NCI-H69 (cell line): ENCODE measurements at regions not wholly inside any gene's neighbourhood (a gene's known extent, or its start where the extent isn't known, plus 50 kb on each side); places are given as distances from the start of the nearest gene placed in this dataset.
"Not testable (repeated sequence)": the region's sequence is repeated elsewhere in the genome, so short reads cannot be mapped to it uniquely, and the experiment has no call there.

Experiments used
- DNase-seq: peaks from one replicate; lab custom pipeline; 2025; lab: John Stamatoyannopoulos, UW

DNA sequence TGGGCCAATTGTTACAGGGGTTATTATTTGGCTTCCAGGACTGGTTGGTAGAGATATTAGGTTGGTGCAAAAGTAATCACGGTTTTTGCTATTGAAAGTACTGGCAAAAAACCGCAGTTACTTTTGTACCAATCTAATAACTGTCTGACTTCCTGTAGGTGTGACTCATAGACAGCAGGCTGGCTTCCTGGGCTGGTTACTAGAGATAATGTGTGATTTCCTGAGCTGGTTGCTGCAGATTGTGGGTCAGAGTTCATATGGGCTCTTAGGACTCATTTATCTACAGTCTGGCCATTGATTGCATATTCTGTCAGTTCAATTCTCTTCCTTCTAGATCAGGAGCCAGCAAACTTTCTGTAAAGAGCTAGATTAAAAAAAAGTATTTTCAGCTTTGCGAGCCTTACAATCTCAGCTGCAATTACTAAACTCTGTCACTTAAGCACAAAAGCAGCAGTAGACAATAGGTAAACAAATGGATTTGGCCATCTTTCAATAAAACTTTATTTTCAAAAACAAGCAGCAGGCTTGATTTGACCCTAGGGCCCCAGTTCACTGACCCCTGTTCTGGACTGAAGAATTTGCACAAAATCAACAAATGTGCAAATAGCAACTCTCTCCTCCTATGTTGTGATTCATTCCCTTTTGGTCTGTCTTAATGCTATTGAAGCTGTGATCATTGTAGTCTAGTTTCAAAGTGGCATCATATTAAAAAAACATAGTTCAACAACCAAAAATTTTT, 50.8 kb upstream of the BOD1L1 start:
- DNase-seq = no peak

DNA sequence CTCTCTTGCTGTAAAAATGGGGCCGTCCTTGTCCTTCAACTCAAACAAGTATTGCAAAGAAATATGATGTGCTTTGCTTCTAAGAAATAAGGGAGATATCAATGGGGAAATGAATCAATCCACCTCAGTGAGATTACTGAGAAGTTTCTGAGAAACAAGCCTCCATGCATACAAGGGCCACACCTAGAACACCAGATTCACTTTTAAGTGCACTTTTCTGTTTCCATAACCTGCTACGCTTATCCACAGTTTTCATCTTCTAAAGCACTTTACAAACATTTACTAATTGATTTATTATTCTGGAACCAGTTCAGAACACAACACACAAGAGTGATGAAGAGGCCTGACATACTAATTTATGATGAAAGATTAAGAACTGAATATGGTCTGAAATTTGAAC, 54.0 kb upstream of the BOD1L1 start:
- DNase-seq = no peak

GRCh38 chr4:13694256-13694655, 66.7 kb upstream of the BOD1L1 start:
- no peak for DNase-seq

DNA sequence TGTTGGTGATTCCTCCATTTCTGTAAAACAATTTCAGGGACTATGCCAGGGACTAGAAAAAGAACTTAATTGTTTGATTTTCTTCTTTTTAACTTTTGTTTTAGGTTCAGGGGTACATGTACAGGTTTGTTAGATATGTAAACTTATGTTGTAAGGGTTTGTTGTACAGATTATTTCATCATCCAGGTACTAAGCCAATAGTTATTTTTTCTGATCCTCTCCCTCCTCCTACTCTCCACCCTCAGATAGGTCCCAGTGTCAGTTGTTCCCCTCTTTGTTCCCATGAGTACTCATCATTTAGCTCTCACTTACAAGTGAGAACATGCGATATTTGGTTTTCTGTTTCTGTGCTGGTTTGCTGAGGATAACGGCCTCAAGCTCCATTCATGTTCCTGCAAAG, 70.8 kb upstream of the BOD1L1 start:
- DNase-seq = no peak

- DNase-seq = no peak
These were observed 72.7 kb upstream of the BOD1L1 start for GRCh38 chr4:13700021-13700857.

DNA sequence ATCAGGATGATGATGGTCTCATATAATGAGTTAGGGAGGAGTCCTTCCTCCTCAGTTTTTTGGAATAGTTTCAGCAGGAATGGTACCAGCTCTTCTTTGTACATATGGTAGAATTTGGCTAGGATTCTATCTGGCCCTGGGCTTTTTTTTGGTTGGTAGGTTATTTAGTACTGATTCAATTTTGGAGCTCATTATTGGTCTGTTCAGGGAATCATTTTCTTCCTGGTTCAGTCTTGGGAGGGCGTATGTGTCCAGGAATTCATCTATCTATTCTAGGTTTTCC, 73.3 kb upstream of the BOD1L1 start:
- not testable (repeated sequence) for DNase-seq

- DNase-seq = no peak
These were observed 74.5 kb upstream of the BOD1L1 start for GRCh38 chr4:13701937-13702446.

DNA sequence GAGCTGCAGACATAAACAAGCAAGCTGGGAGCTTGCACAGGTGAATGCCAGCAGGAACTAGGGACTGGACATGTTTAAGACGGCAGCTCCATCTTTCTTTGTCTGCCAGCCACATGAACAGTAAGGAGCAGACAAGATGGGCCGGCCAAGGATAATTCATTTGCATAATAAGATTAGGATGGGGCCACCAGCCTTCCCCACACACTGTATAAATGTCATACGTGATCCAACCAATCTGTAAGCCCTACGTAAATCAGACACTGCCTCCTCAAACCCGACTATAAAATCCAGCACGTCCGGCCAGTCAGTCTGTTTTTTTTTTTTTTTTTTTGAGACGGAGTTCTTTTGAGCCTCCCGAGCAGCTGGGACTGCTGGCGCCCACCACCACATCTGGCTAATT, 75.6 kb upstream of the BOD1L1 start:
- DNase-seq = no peak

- DNase-seq = no peak
These were observed 76.5 kb upstream of the BOD1L1 start for GRCh38 chr4:13704035-13704434.

GRCh38 chr4:13704761-13705160, 77.2 kb upstream of the BOD1L1 start:
- DNase-seq = no peak

DNA sequence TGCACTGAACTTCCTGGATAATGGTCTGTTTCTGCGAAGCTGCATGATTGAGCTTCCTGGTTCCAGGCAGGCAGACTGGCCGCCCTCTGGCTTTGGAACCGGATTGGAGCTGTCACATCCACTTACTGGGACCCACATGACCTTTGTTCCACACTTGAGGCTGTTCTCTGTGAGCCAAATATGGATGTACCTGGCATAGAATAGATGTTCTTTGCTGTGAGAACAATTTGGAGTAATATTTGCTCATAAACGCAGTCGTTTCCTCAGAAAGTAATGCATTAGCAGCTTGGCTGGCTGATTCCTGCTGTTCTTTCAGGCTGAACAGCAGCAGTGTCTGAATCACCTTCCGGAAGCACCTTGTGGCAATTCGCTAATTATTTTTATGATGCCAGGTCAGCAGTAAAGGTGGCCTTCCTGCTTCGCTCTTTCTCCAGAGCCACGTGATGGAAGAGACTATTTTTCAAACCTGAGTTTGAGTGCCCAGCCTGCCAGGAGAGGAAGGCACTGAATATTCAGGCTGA, 78.1 kb upstream of the BOD1L1 start:
- peak; percentile 28 for DNase-seq

DNA sequence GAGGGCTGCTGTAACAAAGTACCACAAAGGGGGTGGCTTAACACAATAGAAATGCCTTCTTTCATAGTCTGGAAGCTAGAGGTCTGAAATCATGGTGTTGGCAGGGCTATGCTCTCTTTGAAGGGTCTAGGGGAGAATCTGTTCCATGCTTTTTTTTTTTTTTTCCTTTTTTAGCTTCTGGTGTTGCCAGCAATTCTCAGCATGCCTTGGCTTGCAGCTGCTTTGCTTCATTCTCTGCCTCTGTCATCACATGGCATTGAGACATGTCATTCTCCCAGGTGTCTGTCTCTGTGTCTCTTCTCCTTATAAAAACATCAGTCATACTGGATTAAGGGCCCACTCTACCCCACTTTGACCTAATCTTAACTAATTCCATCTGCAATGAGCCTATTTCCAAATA, 78.6 kb upstream of the BOD1L1 start:
- DNase-seq = no peak

DNA sequence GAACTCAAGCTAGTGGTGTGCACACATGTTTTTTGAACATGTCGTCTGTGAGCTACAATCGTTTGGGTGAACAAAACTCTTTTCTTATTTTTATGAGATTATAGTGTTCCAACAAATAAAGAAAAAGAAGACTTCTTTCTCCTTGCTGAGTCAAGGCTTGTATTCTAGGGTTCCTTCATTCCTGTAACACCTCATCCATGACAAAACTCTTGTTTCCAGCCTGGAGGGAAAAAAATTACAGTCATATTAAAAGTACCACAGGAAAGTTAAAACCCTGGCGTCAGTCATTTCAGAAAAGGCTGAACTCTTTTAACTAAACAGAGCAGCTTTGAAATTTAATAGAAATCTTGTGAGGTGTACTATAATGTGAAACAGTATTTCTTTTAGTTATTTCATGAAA, 79.2 kb upstream of the BOD1L1 start:
- DNase-seq = no peak

- no peak for DNase-seq
These were observed 82.8 kb upstream of the BOD1L1 start for GRCh38 chr4:13710246-13710885.

- DNase-seq = peak; percentile 22
These were observed 83.8 kb upstream of the BOD1L1 start for GRCh38 chr4:13711233-13711785.

DNA sequence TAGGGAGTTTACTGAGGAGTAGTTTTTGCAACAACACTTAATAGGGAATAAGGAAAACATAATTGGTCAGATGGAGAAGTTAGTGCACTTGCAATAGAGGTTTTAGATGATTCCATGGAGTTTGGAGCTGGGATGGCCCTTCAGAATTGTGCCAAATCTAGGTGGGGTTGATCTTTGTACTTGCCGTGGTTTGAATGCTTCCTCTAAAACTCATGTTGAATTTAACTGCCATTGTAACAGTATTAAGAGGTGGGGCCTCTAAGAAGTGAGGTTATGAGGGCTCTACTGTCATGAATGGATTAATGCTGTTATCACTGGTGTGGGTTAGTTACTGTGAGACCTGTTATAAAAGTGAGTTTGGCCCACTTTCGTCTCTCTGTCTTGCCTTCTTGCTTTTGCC, 94.4 kb upstream of the BOD1L1 start:
- no peak for DNase-seq

GRCh38 chr4:13722649-13723048, 95.1 kb upstream of the BOD1L1 start:
- no peak for DNase-seq

DNA sequence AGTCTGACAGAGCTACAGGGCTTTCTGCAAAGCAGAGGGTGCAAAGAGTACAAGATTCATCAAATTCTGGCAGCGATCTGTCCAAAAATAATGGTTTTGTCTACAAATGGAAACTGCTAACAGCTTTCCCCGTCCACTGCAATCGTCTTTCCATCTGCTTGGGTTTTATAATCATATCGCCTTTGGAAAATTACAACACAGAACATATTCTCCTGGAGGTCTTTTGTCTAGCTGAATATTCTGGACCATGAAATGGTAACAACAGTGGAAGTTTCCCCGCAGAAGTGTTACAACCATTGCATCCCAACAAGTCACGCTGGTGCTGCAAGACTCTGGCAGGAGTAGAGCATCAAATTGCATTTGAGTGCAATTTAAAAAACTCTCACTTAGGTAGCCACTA, 101.2 kb upstream of the BOD1L1 start:
- no peak for DNase-seq

DNA sequence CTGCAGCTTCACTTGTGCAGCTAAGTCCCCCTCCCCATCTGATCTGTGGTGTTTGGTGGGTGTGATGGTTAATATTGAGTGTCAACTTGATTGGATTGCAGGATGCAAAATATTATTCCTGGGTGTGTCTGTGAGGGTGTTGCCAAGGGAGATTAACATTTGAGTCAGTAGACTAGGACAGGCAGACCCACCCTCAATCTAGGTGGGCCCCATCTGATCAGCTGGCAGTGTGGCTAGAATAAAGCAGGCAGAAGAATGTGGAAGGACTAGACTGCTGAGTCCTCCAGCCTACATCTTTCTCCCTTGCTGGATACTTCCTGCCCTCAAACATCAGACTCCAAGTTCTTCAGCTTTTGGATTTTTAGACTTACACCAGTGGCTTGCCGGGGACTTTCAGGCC, 103.5 kb upstream of the BOD1L1 start:
- no peak for DNase-seq

DNA sequence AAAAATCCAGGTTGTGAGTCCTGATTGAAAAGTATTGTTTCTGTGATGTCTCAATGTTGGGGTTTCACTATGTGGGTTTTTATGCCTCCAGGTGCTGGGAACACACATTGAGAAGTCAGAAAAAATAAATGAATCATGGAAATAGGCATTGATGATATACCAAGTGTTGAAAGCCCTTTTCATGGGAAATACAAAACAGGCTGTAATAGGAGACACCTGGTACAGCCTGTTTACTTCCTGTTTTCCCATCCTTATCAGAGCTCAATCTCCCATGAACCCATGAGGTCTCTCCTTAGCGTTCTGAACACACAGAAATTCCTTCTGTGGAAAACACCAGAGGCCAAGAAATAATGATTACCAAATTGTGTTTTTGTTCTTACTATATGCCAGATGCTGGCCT, 106.3 kb upstream of the BOD1L1 start:
- no peak for DNase-seq

- DNase-seq = no peak
These were observed 123.1 kb upstream of the BOD1L1 start for GRCh38 chr4:13750594-13750993.

DNA sequence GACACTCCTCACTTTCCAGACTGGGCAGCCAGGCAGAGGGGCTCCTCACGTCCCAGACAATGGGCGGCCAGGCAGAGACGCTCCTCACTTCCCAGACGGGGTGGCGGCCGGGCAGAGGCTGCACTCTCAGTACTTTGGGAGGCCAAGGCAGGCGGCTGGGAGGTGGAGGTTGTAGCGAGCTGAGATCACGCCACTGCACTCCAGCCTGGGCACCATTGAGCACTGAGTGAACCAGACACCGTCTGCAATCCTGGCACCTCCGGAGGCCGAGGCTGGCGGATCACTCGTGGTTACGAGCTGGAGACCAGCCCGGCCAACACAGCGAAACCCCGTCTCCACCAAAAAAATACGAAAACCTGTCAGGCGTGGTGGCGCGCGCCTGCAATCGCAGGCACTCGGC, 134.1 kb upstream of the BOD1L1 start:
- not testable (repeated sequence) for DNase-seq

DNA sequence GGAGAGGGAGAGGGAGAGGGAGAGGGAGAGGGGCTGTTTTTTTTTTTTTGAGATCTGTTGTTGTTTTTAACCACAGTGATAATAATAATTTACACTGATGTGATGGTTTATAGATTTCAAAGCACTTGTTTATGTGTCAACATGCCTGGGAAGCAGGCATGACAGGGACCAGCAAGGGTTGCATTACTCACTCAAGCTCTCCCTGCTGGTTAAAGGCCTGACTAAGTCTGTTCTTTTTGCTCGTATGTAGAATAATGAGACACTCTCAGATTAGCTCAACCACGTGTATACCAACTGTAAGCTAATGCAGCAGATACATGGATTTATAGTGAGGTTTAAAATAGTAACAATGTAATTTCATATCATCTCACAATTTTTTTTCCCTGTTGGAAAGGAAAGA, 134.6 kb upstream of the BOD1L1 start:
- no peak for DNase-seq
